PC-9 (cell line): ENCODE measurements at regions not wholly inside any gene's neighbourhood (a gene's known extent, or its start where the extent isn't known, plus 50 kb on each side); places are given as distances from the start of the nearest gene placed in this dataset.
A peak's percentile ranks its signal among the peaks of the same experiment; 100 is the strongest.

Source experiments
- BruUV-seq: library from RNA; stranded (reverse); fragments of 400-500 nt; replicated peaks from 2 replicates; lab custom pipeline; 2021; lab: Mats Ljungman, UMichigan
- CTCF ChIA-PET: fragments of 300-600 bp; sonication (Branson Sonifier 250); formaldehyde crosslinking; loops from one replicate; lab custom pipeline; 2022; ENCODE audit warnings: antibody characterized with exemption; lab: Charles Lee
- POLR2A ChIA-PET: fragments of 300-600 bp; sonication (Branson Sonifier 250); formaldehyde crosslinking; loops from one replicate; lab custom pipeline; 2022; ENCODE audit warnings: antibody characterized with exemption; ENCODE audit not compliant: unreplicated experiment; lab: Charles Lee
- DNase-seq, 2 experiments: peaks; one replicate each; pipeline versions ENCODE4 v3.0.0 to v3.0.0-alpha.2; 2015 to 2022; ENCODE audit warnings: mixed read lengths in 1 of 2
- H2AFZ ChIP-seq: fragments of 200-600 bp; sonication (generic); 2 replicates; pipeline ENCODE4 v1.8.1; 2017; ENCODE audit warnings: antibody characterized with exemption
- H3F3A ChIP-seq: fragments of 200-600 bp; sonication (generic); 2 replicates; pipeline ENCODE4 v1.8.1; 2017; ENCODE audit warnings: antibody characterized with exemption, mild to moderate bottlenecking, low read depth; ENCODE audit not compliant: insufficient read depth
- H3K27ac ChIP-seq: fragments of 200-600 bp; sonication (generic); 2 replicates; pipeline ENCODE4 v1.6.1; 2016; ENCODE audit warnings: mixed run types
- H3K27me3 ChIP-seq: fragments of 200-600 bp; sonication (generic); 2 replicates; pipeline ENCODE4 v1.6.1; 2016; ENCODE audit warnings: low read depth, mixed run types; ENCODE audit not compliant: insufficient read depth
- H3K36me3 ChIP-seq: fragments of 200-600 bp; sonication (generic); 2 replicates; pipeline ENCODE4 v1.6.1; 2016; ENCODE audit warnings: low read depth, mixed run types
- H3K4me1 ChIP-seq: fragments of 200-600 bp; sonication (generic); replicated peaks from 2 replicates; pipeline ENCODE4 v1.6.1; 2016; ENCODE audit warnings: mixed run types; ENCODE audit not compliant: insufficient read depth
- H3K4me2 ChIP-seq: fragments of 200-600 bp; sonication (generic); 2 replicates; pipeline ENCODE4 v1.6.1; 2017; ENCODE audit warnings: mixed run types
- H3K4me3 ChIP-seq: fragments of 200-600 bp; sonication (generic); 2 replicates; pipeline ENCODE4 v1.6.1; 2016; ENCODE audit warnings: mixed run types
- H3K79me2 ChIP-seq: fragments of 200-600 bp; sonication (generic); 2 replicates; pipeline ENCODE4 v1.6.1; 2017; ENCODE audit warnings: low read depth, mixed run types
- H3K9me2 ChIP-seq: fragments of 200-600 bp; sonication (generic); 2 replicates; pipeline ENCODE4 v1.8.1; 2017; ENCODE audit warnings: mild to moderate bottlenecking; ENCODE audit not compliant: insufficient read depth
- H3K9me3 ChIP-seq: fragments of 200-600 bp; sonication (generic); 2 replicates; pipeline ENCODE4 v1.8.1; 2016; ENCODE audit warnings: low read depth; ENCODE audit not compliant: insufficient read depth
- H4K20me1 ChIP-seq: fragments of 200-600 bp; sonication (generic); 2 replicates; pipeline ENCODE4 v1.8.1; 2017; ENCODE audit not compliant: insufficient read depth
- CTCF ChIP-seq: fragments of 200-600 bp; sonication (generic); conservative IDR thresholded peaks from 2 replicates; pipeline ENCODE4 v1.6.1; 2017; ENCODE audit warnings: mixed run types, antibody characterized with exemption, mild to moderate bottlenecking, moderate library complexity
- EZH2 ChIP-seq: fragments of 200-600 bp; sonication (generic); IDR thresholded peaks from 2 replicates; pipeline ENCODE4 v1.8.0; 2017; ENCODE audit warnings: antibody characterized with exemption, low read depth
- intact Hi-C: fragments of 100-400 bp; cut with micrococcal nuclease; formaldehyde crosslinking; loops from one replicate; pipeline ENCODE4 v1.10.0; 2022; ENCODE audit not compliant: unreplicated experiment

- Histone ChIP-seq H3K27me3 (no peaks in the 10 kb centered on the region), H3K4me2 (no peak overlapping the region), H3K9me2 (no peaks in the 10 kb centered on the region; the same call in 1 of the 2 replicates), H3K27ac (no peak overlapping the region), H3K9me3 (no peaks in the 10 kb centered on the region), H2AFZ (no peak overlapping the region), H3K36me3 (no peaks in the 10 kb centered on the region), H3F3A (no peaks in the 10 kb centered on the region), H4K20me1 (no peaks in the 10 kb centered on the region), H3K4me1 (no peaks in the 10 kb centered on the region), H3K79me2 (no peaks in the 10 kb centered on the region), H3K4me3 (no peak overlapping the region)
- ChIA-PET CTCF (no interaction called here), POLR2A (no interaction called here)
- peak in 1 of 2 experiments; percentile 1 for DNase-seq
- no TSS peak for BruUV-seq
- TF ChIP-seq CTCF (no peak), EZH2 (no peak)
- intact Hi-C loops, result no loop called here
Measured at GRCh38 chr5:128774605-128775004, 190.7 kb upstream of the SLC27A6 start.

GRCh38 chr5:128775558-128775957, 189.7 kb upstream of the SLC27A6 start:
- DNase-seq, result no peak
- H3K27me3 ChIP-seq, result no peaks in the 10 kb centered on the region

GRCh38 chr5:128777052-128777451, 188.2 kb upstream of the SLC27A6 start:
- no peaks in the 10 kb centered on the region for H3K4me1 ChIP-seq
- TF ChIP-seq EZH2 (no peak), CTCF (no peak)
- no peak overlapping the region for H3K4me3 ChIP-seq
- no peaks in the 10 kb centered on the region for H3K36me3 ChIP-seq
- ChIA-PET CTCF (no interaction called here), POLR2A (no interaction called here)
- intact Hi-C loops, result no loop called here
- no TSS peak for BruUV-seq
- no peaks in the 10 kb centered on the region for H4K20me1 ChIP-seq
- no peaks in the 10 kb centered on the region for H3K9me2 ChIP-seq
- H2AFZ ChIP-seq, result no peak overlapping the region
- DNase-seq, result no peak
- no peaks in the 10 kb centered on the region for H3F3A ChIP-seq
- H3K27ac ChIP-seq, result no peak overlapping the region
- no peaks in the 10 kb centered on the region for H3K79me2 ChIP-seq
- H3K9me3 ChIP-seq, result no peaks in the 10 kb centered on the region
- H3K4me2 ChIP-seq, result no peak overlapping the region
- no peaks in the 10 kb centered on the region for H3K27me3 ChIP-seq

More at GRCh38 chr5:128775558-128775957, 189.7 kb upstream of the SLC27A6 start:
- H3K27ac ChIP-seq, result no peak overlapping the region
- H3K36me3 ChIP-seq, result no peaks in the 10 kb centered on the region
- no peaks in the 10 kb centered on the region for H3K9me3 ChIP-seq
- POLR2A ChIA-PET, result no interaction called here
- intact Hi-C loops, result no loop called here
- no peaks in the 10 kb centered on the region for H3K4me1 ChIP-seq
- TF ChIP-seq EZH2 (no peak), CTCF (no peak)
- H3F3A ChIP-seq, result no peaks in the 10 kb centered on the region
- no TSS peak for BruUV-seq
- H2AFZ ChIP-seq, result no peak overlapping the region
- H3K9me2 ChIP-seq, result no peaks in the 10 kb centered on the region; the same call in 1 of the 2 replicates
- H3K79me2 ChIP-seq, result no peaks in the 10 kb centered on the region
- H3K4me3 ChIP-seq, result no peak overlapping the region
- H3K4me2 ChIP-seq, result no peak overlapping the region
- no peaks in the 10 kb centered on the region for H4K20me1 ChIP-seq
- CTCF ChIA-PET, result no interaction called here
